Vagina (tissue), 2 donors: ENCODE measurements at regions not wholly inside any gene's neighbourhood (a gene's known extent, or its start where the extent isn't known, plus 50 kb on each side); places are given as distances from the start of the nearest gene placed in this dataset.
"Not testable (repeated sequence)": the region's sequence is repeated elsewhere in the genome, so short reads cannot be mapped to it uniquely, and the experiment has no call there.

ENCODE experiments used
- DNase-seq, 2 donors: peaks; one replicate each; pipeline ENCODE4 v3.0.0-alpha.2; 2017; ENCODE audit errors: extremely low spot score in 2 of 2
- H3K27ac ChIP-seq: fragments of 200-600 bp; sonication (generic); one replicate; pipeline ENCODE4 v1.5.1; 2019
- H3K27me3 ChIP-seq: fragments of 200-600 bp; sonication (generic); one replicate; pipeline ENCODE4 v1.5.1; 2019
- H3K36me3 ChIP-seq, 2 donors: fragments of 200-600 bp; sonication (generic); one replicate each; pipeline ENCODE4 v1.5.1; 2017 to 2019
- H3K4me1 ChIP-seq: fragments of 200-600 bp; sonication (generic); one replicate; pipeline ENCODE4 v1.5.1; 2019
- H3K4me3 ChIP-seq, 2 donors: fragments of 200-600 bp; sonication (generic); 1 replicate in 1 of 2; 2 replicates in 1 of 2; pipeline ENCODE4 v1.5.1; 2016 to 2019
- H3K9me3 ChIP-seq: fragments of 200-600 bp; sonication (generic); one replicate; pipeline ENCODE4 v1.5.1; 2019
- CTCF ChIP-seq, 3 experiments: fragments of 450-650 bp in 2 of 3; fragments of 200-600 bp in 1 of 3; sonication (generic) in 1 of 3; IDR thresholded peaks; one replicate each; pipeline ENCODE4 v1.5.1; 2017 to 2019; ENCODE audit warnings: antibody characterized with exemption in 3 of 3, mild to moderate bottlenecking in 2 of 3, moderate library complexity in 2 of 3
- POLR2A ChIP-seq, 2 donors: fragments of 450-650 bp; IDR thresholded peaks; one replicate each; pipeline ENCODE4 v1.6.1; 2017; ENCODE audit warnings: antibody characterized with exemption in 2 of 2, mild to moderate bottlenecking in 2 of 2, moderate library complexity in 2 of 2
- POLR2AphosphoS5 ChIP-seq, 2 donors: sonication (generic); formaldehyde crosslinking; IDR thresholded peaks; one replicate each; pipeline ENCODE4 v1.9.0; 2017; ENCODE audit warnings: antibody characterized with exemption in 2 of 2, mild to moderate bottlenecking in 2 of 2, low read depth in 1 of 2; ENCODE audit not compliant: insufficient read depth in 1 of 2
- intact Hi-C: fragments of 100-400 bp; cut with DNase I; formaldehyde crosslinking; loops from one replicate; pipeline ENCODE4 v1.15.1; 2023

GRCh38 chr9:25048098-25048724 is 502.5 kb upstream of the IZUMO3 start:
- no peaks in the 10 kb centered on the region for H3K9me3 ChIP-seq
- no peaks in the 10 kb centered on the region for H3K36me3 ChIP-seq
- no peaks in the 10 kb centered on the region for H3K27me3 ChIP-seq
- no peak overlapping the region for H3K27ac ChIP-seq
- H3K4me3 ChIP-seq: no peak overlapping the region
- no peak for TF ChIP-seq CTCF (IDR thresholded peaks at IDR 0.05)
- TF ChIP-seq POLR2AphosphoS5 (IDR thresholded peaks at IDR 0.05; ENCODE audit: insufficient read depth in 1 of 2, low read depth in 1 of 2): no peak
- no peak for TF ChIP-seq POLR2A (IDR thresholded peaks at IDR 0.05)
- intact Hi-C loops: no loop called here
- DNase-seq: no peak
- H3K4me1 ChIP-seq: no peaks in the 10 kb centered on the region

DNA sequence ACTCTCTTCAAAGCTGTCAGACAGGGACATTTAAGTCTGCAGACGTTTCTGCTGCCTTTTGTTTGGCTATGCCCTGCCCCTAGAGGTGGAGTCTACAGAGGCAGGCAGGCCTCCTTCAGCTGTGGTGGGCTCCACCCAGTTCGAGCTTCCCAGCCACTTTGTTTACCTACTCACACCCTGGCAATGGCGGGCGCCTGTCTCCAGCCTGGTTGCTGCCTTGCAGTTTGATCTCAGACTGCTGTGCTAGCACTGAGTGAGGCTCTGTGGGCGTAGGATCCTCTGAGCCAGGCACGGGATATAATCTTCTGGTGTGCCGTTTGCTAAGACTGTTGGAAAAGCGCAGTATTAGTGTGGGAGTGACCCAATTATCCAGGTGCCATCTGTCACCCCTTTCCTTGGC is 499.8 kb upstream of the IZUMO3 start:
- not testable (repeated sequence) for H3K4me1 ChIP-seq, H3K9me3 ChIP-seq

GRCh38 chr9:25029743-25030142 is 484.0 kb upstream of the IZUMO3 start:
- H3K4me3 ChIP-seq: no peak overlapping the region
- TF ChIP-seq POLR2AphosphoS5 (IDR thresholded peaks at IDR 0.05; ENCODE audit: insufficient read depth in 1 of 2, low read depth in 1 of 2): no peak
- TF ChIP-seq CTCF (IDR thresholded peaks at IDR 0.05): no peak
- no peak for TF ChIP-seq POLR2A (IDR thresholded peaks at IDR 0.05)
- intact Hi-C loops: no loop called here
- no peaks in the 10 kb centered on the region for H3K27me3 ChIP-seq
- no peaks in the 10 kb centered on the region for H3K9me3 ChIP-seq
- no peaks in the 10 kb centered on the region for H3K36me3 ChIP-seq
- no peaks in the 10 kb centered on the region for H3K4me1 ChIP-seq
- no peak for DNase-seq
- no peak overlapping the region for H3K27ac ChIP-seq

More for the DNA sequence above, 499.8 kb upstream of the IZUMO3 start:
- DNase-seq, intact Hi-C loops, H3K4me3 ChIP-seq, H3K36me3 ChIP-seq, H3K27ac ChIP-seq, H3K27me3 ChIP-seq: not testable (repeated sequence)

DNA sequence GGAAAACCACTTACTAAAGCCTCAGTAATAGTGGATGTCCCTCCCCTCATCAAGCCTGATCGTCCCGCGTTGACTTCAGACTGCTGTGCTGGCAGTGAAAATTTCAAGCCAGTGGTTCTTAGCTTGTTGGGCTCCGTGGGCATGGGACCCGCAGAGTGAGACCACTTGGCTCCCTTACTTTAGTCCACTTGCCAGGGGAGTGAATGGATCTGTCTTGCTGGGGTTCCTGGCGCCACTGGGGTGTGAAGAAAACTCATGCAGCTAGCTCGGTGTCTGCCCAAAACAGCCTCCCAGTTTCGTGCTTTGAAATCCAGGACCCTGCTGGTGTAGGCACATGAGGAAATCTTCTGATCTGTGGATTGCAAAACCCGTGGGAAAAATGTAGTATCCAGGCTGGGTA is 480.0 kb upstream of the IZUMO3 start:
- Histone ChIP-seq H3K27me3 (no peaks in the 10 kb centered on the region), H3K4me1 (no peaks in the 10 kb centered on the region), H3K9me3 (no peaks in the 10 kb centered on the region), H3K36me3 (no peaks in the 10 kb centered on the region), H3K27ac (no peak overlapping the region), H3K4me3 (no peak overlapping the region)
- DNase-seq: no peak
- TF ChIP-seq POLR2A (IDR thresholded peaks at IDR 0.05) (no peak), CTCF (IDR thresholded peaks at IDR 0.05) (no peak), POLR2AphosphoS5 (IDR thresholded peaks at IDR 0.05; ENCODE audit: insufficient read depth in 1 of 2, low read depth in 1 of 2) (no peak)
- intact Hi-C loops: no loop called here

DNA sequence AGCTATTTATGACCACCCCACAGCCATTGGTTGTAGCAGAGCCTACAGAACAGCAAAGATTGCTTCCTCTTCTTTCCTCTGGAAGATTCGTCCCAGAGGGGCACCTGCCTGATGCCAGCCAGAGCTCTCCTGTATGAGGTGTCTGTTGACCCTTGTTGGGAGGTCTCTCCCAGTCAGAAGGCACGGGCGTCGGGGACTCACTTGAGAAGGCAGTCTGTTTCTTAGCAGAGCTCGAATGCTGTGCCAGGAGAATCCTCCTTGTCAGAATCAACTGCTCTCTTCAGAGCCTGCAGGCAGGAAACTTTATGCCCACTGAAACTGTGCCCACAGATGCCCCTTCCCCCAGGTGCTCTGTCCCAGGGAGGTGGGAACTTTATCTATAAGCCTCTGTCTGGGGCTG is 479.5 kb upstream of the IZUMO3 start:
- Histone ChIP-seq H3K27me3 (no peaks in the 10 kb centered on the region), H3K9me3 (no peaks in the 10 kb centered on the region), H3K4me1 (no peaks in the 10 kb centered on the region), H3K36me3 (no peaks in the 10 kb centered on the region), H3K4me3 (no peak overlapping the region), H3K27ac (no peak overlapping the region)
- DNase-seq: no peak
- intact Hi-C loops: no loop called here
- TF ChIP-seq POLR2AphosphoS5 (IDR thresholded peaks at IDR 0.05; ENCODE audit: insufficient read depth in 1 of 2, low read depth in 1 of 2) (no peak), POLR2A (IDR thresholded peaks at IDR 0.05) (no peak), CTCF (IDR thresholded peaks at IDR 0.05) (no peak)
